Gastrocnemius medialis (tissue), 4 donors: ENCODE measurements at regions not wholly inside any gene's neighbourhood (a gene's known extent, or its start where the extent isn't known, plus 50 kb on each side); places are given as distances from the start of the nearest gene placed in this dataset.

ENCODE experiments used
- CTCF ChIP-seq, 5 experiments: fragments of 450-650 bp in 3 of 5; fragments of 200-600 bp in 2 of 5; sonication (generic) in 2 of 5; IDR thresholded peaks in 4 of 5; conservative IDR thresholded peaks in 1 of 5; 1 replicate in 4 of 5; 2 replicates in 1 of 5; pipeline ENCODE4 v1.5.1; 2016 to 2019; ENCODE audit warnings: antibody characterized with exemption in 5 of 5, mild to moderate bottlenecking in 3 of 5, moderate library complexity in 3 of 5
- POLR2A ChIP-seq, 2 donors: fragments of 450-650 bp; IDR thresholded peaks; one replicate each; pipeline ENCODE4 v1.6.1; 2017; ENCODE audit warnings: antibody characterized with exemption in 2 of 2, mild to moderate bottlenecking in 2 of 2, moderate library complexity in 2 of 2

GRCh38 chr6:98241630-98242029 lies 592.7 kb upstream of the POU3F2 start:
- TF ChIP-seq CTCF (IDR thresholded peaks at IDR 0.05 in 4 of 5, conservative IDR thresholded peaks at IDR 0.05 in 1 of 5) (no peak), POLR2A (IDR thresholded peaks at IDR 0.05) (no peak)
